ENCODE measurements at regions not wholly inside any gene's neighbourhood (a gene's known extent, or its start where the extent isn't known, plus 50 kb on each side); places are given as distances from the start of the nearest gene placed in this dataset.

- Histone ChIP-seq H3K9me3 (no peaks in the 10 kb centered on the region), H3K27me3 (no peaks in the 10 kb centered on the region), H3K36me3 (no peaks in the 10 kb centered on the region), H3K27ac (no peak overlapping the region), H3K4me1 (no peaks in the 10 kb centered on the region), H3K4me3 (no peak overlapping the region)
- no peak for TF ChIP-seq POLR2A (IDR thresholded peaks at IDR 0.05)
- TF ChIP-seq CTCF (IDR thresholded peaks at IDR 0.05): no peak
- no peak for DNase-seq
These were observed 497.2 kb upstream of the PIK3C3 start for GRCh38 chr18:41457765-41458326.

GRCh38 chr18:41456831-41457230 is 498.2 kb upstream of the PIK3C3 start:
- H3K9me3 ChIP-seq: no peaks in the 10 kb centered on the region
- H3K27me3 ChIP-seq: no peaks in the 10 kb centered on the region
- no peaks in the 10 kb centered on the region for H3K36me3 ChIP-seq
- H3K27ac ChIP-seq: no peak overlapping the region
- DNase-seq: no peak
- H3K4me3 ChIP-seq: no peak overlapping the region
- TF ChIP-seq CTCF (IDR thresholded peaks at IDR 0.05): no peak
- no peak for TF ChIP-seq POLR2A (IDR thresholded peaks at IDR 0.05)
- no peaks in the 10 kb centered on the region for H3K4me1 ChIP-seq

DNA sequence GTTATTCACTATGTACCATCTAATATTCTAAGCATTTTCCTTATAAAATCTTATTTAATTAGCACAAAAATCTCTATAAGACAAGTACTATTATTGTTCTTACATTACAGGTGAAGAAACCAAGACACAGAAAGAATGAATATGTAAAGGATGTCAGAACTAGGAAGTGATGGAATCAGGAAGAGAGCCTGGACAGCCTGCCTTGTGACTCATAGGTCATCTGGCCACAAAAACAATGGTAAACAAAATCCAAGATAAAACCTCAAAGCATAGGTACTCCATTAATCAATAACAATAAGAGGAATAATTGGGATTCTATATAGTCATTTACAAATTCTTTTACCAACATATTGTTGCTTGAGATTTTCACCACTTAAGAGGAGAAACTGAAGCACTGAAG is 505.4 kb upstream of the PIK3C3 start:
- Histone ChIP-seq H3K36me3 (no peaks in the 10 kb centered on the region), H3K4me3 (no peak overlapping the region), H3K27me3 (no peaks in the 10 kb centered on the region), H3K9me3 (no peaks in the 10 kb centered on the region), H3K27ac (no peak overlapping the region), H3K4me1 (no peaks in the 10 kb centered on the region)
- no peak for DNase-seq
- TF ChIP-seq POLR2A (IDR thresholded peaks at IDR 0.05) (no peak), CTCF (IDR thresholded peaks at IDR 0.05) (no peak)

DNA sequence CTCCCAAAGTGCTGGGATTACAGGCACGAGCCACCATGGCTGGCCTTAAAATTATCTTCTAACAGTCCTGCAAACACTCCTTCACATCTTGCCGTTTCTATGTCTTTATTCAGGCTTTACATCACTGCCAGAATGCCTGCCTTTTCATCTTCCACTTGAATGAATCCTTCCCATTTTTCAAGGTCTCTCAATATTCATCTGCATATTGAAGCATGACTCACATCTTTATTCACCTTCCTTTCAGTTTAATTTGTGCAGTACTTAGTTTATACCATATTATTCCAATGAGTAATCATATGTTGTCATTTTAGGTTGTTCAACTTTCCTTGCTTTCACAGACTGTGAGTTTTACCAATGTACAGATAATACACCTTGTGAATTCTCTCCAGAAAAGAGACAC is 510.1 kb upstream of the PIK3C3 start:
- no peak overlapping the region for H3K4me3 ChIP-seq
- H3K36me3 ChIP-seq: no peaks in the 10 kb centered on the region
- no peak overlapping the region for H3K27ac ChIP-seq
- no peaks in the 10 kb centered on the region for H3K4me1 ChIP-seq
- no peak for DNase-seq
- no peak for TF ChIP-seq CTCF (IDR thresholded peaks at IDR 0.05)
- TF ChIP-seq POLR2A (IDR thresholded peaks at IDR 0.05): no peak
- H3K27me3 ChIP-seq: no peaks in the 10 kb centered on the region
- H3K9me3 ChIP-seq: no peaks in the 10 kb centered on the region

GRCh38 chr18:41436772-41437171 is 518.3 kb upstream of the PIK3C3 start:
- H3K4me3 ChIP-seq: no peak overlapping the region
- no peaks in the 10 kb centered on the region for H3K4me1 ChIP-seq
- H3K36me3 ChIP-seq: no peaks in the 10 kb centered on the region
- H3K9me3 ChIP-seq: no peaks in the 10 kb centered on the region
- no peak for TF ChIP-seq CTCF (IDR thresholded peaks at IDR 0.05)
- TF ChIP-seq POLR2A (IDR thresholded peaks at IDR 0.05): no peak
- H3K27me3 ChIP-seq: no peaks in the 10 kb centered on the region
- H3K27ac ChIP-seq: no peak overlapping the region
- DNase-seq: no peak

GRCh38 chr18:41418598-41418997 is 536.4 kb upstream of the PIK3C3 start:
- no peaks in the 10 kb centered on the region for H3K4me1 ChIP-seq
- H3K4me3 ChIP-seq: no peak overlapping the region
- no peak for DNase-seq
- TF ChIP-seq CTCF (IDR thresholded peaks at IDR 0.05): no peak
- TF ChIP-seq POLR2A (IDR thresholded peaks at IDR 0.05): no peak
- H3K36me3 ChIP-seq: no peaks in the 10 kb centered on the region
- no peak overlapping the region for H3K27ac ChIP-seq
- no peaks in the 10 kb centered on the region for H3K27me3 ChIP-seq
- no peaks in the 10 kb centered on the region for H3K9me3 ChIP-seq

Data from Peyer's patch (tissue), 4 donors.